GM13977 (cell line): ENCODE measurements at regions not wholly inside any gene's neighbourhood (a gene's known extent, or its start where the extent isn't known, plus 50 kb on each side); places are given as distances from the start of the nearest gene placed in this dataset.

Experiments
- DNase-seq: peaks from one replicate; pipeline ENCODE4 v3.0.0; 2012; ENCODE audit warnings: low spot score
- in situ Hi-C: fragments of 300-500 bp; cut with MboI; formaldehyde crosslinking; loops from one replicate; pipeline ENCODE4 v1.12.0; 2022; ENCODE audit warnings: low sequenced_read_pairs, low pct_unique_long_range_greater_than_20kb, mixed read lengths, inconsistent platforms; ENCODE audit not compliant: unreplicated experiment
- TF ChIP-seq, protein P1 (sequence below): IDR thresholded peaks from 2 replicates; pipeline ENCODE4 v1.5.1; 2012; ENCODE audit warnings: mild to moderate bottlenecking, control low read depth; ENCODE audit not compliant: insufficient read depth; ENCODE audit errors: extremely low read depth, missing control alignments

- TF ChIP-seq, protein P1, sequence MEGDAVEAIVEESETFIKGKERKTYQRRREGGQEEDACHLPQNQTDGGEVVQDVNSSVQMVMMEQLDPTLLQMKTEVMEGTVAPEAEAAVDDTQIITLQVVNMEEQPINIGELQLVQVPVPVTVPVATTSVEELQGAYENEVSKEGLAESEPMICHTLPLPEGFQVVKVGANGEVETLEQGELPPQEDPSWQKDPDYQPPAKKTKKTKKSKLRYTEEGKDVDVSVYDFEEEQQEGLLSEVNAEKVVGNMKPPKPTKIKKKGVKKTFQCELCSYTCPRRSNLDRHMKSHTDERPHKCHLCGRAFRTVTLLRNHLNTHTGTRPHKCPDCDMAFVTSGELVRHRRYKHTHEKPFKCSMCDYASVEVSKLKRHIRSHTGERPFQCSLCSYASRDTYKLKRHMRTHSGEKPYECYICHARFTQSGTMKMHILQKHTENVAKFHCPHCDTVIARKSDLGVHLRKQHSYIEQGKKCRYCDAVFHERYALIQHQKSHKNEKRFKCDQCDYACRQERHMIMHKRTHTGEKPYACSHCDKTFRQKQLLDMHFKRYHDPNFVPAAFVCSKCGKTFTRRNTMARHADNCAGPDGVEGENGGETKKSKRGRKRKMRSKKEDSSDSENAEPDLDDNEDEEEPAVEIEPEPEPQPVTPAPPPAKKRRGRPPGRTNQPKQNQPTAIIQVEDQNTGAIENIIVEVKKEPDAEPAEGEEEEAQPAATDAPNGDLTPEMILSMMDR: no peak
- in situ Hi-C loops: no loop called here
- DNase-seq: no peak
These were observed 145.3 kb downstream of the SP3 start for GRCh38 chr2:173819852-173820251.

GRCh38 chr2:173821451-173821850 is 143.7 kb downstream of the SP3 start:
- no peak for DNase-seq
- in situ Hi-C loops: no loop called here
- TF ChIP-seq, protein P1: no peak

DNA sequence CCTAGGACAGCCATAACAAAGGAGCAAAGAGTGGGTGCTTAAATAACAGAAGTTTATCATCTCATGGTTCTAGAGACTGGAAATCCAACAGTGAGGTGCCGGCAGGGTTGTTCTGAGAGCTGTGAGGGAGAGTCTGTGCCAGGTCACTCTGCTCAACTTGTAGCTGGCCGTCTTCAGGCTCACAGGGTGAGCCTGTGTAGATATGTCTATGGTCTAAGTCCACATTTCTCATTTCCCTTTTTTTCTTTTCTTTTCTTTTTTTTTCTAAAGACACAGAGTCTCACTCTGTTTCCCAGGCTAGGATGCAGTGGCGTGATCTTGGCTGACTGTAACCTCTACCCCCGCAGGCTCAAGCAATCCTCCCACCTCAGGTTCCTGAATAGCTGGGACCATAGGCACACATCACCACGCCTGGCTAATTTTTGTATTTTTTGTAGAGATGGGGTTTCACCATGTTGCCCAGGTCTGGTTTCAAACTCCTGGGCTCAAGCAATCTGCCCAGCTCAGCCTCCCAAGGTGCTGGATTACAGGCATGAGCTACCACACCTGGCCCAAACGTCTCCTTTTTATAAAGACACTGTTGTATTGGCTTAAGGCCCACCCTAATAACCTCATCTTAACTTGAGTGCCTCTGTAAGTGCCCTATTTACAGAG is 142.2 kb downstream of the SP3 start:
- in situ Hi-C loops: no loop called here
- TF ChIP-seq, protein P1: no peak
- DNase-seq: no peak

GRCh38 chr2:173823543-173823939 is 141.6 kb downstream of the SP3 start:
- TF ChIP-seq, protein P1: no peak
- in situ Hi-C loops: no loop called here
- DNase-seq: no peak

DNA sequence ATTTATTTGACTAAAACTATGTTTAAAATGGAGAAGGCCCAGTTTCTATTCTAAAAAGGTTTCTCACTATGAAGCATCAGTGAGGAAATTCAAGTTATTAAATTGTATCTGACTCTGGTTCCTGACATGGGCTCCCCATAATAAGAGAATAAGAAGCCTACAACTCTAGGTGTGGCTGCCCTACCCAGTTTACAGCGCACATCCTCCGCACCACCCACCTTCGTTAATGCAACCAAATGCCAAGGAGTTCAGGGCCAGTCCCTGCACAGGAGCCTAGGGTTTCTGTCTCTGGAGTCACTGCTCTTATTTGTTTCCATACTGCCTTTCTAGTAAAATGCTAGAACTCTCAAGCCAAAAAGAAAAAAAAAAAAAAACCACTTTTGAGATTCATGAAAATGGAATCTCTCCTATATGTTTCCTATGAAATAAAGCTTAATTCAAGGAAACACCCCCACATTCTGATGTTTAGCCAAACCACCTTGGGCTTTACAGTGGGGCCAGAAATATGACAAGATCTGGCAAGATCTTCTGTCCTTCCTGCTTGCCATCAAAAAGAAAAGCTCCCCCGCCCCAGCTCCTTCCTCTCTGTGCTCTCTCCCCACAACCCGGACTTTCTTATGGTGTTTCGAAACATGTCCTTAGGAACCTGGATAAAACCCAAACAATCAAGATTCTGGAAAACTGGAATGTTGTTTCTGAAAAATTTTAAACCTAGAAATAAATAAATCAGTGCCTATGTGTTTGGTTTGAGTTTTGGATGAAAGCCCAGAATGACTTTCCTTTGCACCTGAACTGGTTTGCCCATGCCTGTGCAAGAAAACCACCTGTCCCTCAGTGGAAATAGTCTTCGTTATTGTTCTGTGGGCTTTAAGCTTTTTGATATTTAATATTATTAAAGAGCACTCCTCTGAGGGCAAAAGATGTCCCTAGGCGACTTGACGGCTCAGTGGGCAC is 136.7 kb downstream of the SP3 start:
- TF ChIP-seq, protein P1: no peak
- no peak for DNase-seq
- in situ Hi-C loops: no loop called here

DNA sequence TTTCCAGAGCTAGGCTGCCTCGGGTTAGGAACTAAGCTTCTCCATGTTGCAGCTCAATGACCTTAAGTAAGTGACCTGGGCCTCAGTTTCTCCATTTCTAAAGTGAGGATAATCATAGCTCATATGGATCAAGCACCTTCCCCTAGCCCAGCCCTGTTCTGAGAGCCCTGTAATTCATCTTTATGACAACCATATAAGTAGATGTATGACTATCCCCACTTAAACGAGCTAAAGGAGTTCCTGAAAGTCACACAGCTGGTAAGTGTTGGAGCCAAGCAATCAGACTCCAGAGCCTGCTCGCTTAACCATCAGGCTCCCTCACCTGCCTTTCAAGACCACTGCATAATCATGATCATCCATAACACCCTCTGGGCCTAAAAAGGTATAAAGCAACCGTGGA is 135.4 kb downstream of the SP3 start:
- TF ChIP-seq, protein P1: no peak
- in situ Hi-C loops: no loop called here
- DNase-seq: no peak
